Tibial nerve (tissue), 4 donors: ENCODE measurements at regions not wholly inside any gene's neighbourhood (a gene's known extent, or its start where the extent isn't known, plus 50 kb on each side); places are given as distances from the start of the nearest gene placed in this dataset.

Experiments used
- DNase-seq, 2 donors: peaks; one replicate each; pipeline ENCODE4 v3.0.0-alpha.2; 2019; ENCODE audit warnings: low spot score in 2 of 2
- H3K27ac ChIP-seq, 4 donors: fragments of 200-600 bp; sonication (generic) in 3 of 4; one replicate each; pipeline ENCODE4 v1.5.1; 2017 to 2019; ENCODE audit warnings: mild to moderate bottlenecking in 1 of 4
- H3K27me3 ChIP-seq, 2 donors: fragments of 200-600 bp; sonication (generic) in 1 of 2; one replicate each; pipeline versions ENCODE4 v1.5.1 to v1.6.0; 2017 to 2019
- H3K36me3 ChIP-seq, 3 donors: fragments of 200-600 bp; sonication (generic); one replicate each; pipeline ENCODE4 v1.5.1; 2018 to 2019
- H3K4me1 ChIP-seq, 4 donors: fragments of 200-600 bp; sonication (generic) in 3 of 4; one replicate each; pipeline ENCODE4 v1.5.1; 2017 to 2019
- H3K4me3 ChIP-seq, 4 donors: fragments of 200-600 bp; sonication (generic) in 3 of 4; one replicate each; pipeline ENCODE4 v1.5.1; 2017 to 2019; ENCODE audit warnings: mild to moderate bottlenecking in 1 of 4, moderate library complexity in 1 of 4
- H3K9me3 ChIP-seq, 4 donors: fragments of 200-600 bp; sonication (generic) in 3 of 4; one replicate each; pipeline ENCODE4 v1.5.1; 2017 to 2019
- EP300 ChIP-seq, 2 donors: sonication (generic); formaldehyde crosslinking; IDR thresholded peaks; one replicate each; pipeline ENCODE4 v1.6.1; 2017; ENCODE audit warnings: antibody characterized with exemption in 2 of 2, mild to moderate bottlenecking in 1 of 2
- POLR2A ChIP-seq, 2 donors: fragments of 450-650 bp; IDR thresholded peaks; one replicate each; pipeline ENCODE4 v1.6.1; 2017; ENCODE audit warnings: antibody characterized with exemption in 2 of 2, mild to moderate bottlenecking in 2 of 2, moderate library complexity in 2 of 2
- WGBS, 2 donors: methylation state at CpG; one replicate each; pipeline ENCODE4 v1.1.5; 2018; 5-methylcytosine and 5-hydroxymethylcytosine counted together
- TF ChIP-seq, protein P1 (sequence below), 5 experiments: fragments of 200-600 bp in 3 of 5; fragments of 450-650 bp in 2 of 5; sonication (generic) in 3 of 5; IDR thresholded peaks; one replicate each; pipeline ENCODE4 v1.5.1; 2016 to 2019; ENCODE audit warnings: antibody characterized with exemption in 5 of 5, mild to moderate bottlenecking in 3 of 5, moderate library complexity in 2 of 5

DNA sequence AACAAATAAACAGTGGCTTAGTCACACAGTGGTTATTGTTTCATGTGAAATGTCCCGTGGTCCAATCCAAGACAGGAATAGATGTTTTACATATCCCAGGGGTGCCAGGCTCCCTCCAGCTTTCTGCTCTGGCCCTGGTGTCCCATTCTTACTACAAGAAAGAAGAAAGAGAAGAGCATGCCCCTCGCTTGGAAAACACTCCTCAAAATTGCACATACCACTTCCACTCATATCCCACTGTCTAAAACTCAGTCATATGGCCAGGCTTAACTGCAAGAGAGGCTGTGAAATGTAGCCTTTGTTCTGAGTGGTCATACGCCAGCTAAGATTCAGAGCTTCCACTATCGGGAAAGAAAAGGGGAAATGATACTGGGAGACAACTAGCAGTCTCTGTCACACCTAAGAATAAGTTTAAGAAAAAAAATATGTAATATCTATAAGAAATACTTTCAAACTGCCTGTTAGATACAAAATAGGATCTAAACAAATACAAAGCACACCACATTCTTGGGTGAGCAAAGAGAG, 306.8 kb upstream of the FAM241A start:
- H3K27ac ChIP-seq = peak overlapping the region in 2 of 4 donors; percentile 77 to 82
- no peaks in the 10 kb centered on the region for H3K9me3 ChIP-seq
- H3K27me3 ChIP-seq = no peaks in the 10 kb centered on the region
- DNase-seq = no peak
- TF ChIP-seq POLR2A (IDR thresholded peaks at IDR 0.05) = no peak
- TF ChIP-seq EP300 (IDR thresholded peaks at IDR 0.05) = no peak
- TF ChIP-seq, protein P1, sequence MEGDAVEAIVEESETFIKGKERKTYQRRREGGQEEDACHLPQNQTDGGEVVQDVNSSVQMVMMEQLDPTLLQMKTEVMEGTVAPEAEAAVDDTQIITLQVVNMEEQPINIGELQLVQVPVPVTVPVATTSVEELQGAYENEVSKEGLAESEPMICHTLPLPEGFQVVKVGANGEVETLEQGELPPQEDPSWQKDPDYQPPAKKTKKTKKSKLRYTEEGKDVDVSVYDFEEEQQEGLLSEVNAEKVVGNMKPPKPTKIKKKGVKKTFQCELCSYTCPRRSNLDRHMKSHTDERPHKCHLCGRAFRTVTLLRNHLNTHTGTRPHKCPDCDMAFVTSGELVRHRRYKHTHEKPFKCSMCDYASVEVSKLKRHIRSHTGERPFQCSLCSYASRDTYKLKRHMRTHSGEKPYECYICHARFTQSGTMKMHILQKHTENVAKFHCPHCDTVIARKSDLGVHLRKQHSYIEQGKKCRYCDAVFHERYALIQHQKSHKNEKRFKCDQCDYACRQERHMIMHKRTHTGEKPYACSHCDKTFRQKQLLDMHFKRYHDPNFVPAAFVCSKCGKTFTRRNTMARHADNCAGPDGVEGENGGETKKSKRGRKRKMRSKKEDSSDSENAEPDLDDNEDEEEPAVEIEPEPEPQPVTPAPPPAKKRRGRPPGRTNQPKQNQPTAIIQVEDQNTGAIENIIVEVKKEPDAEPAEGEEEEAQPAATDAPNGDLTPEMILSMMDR (IDR thresholded peaks at IDR 0.05) = no peak
- 33 to 42% methylated on average over 4 of the region's 4 CpGs for WGBS, 2 donors
- peaks cover 0 to 21% (median 0%) of the 10 kb centered on the region in 4 donors for H3K4me1 ChIP-seq
- H3K4me3 ChIP-seq = no peak overlapping the region
- no peaks in the 10 kb centered on the region for H3K36me3 ChIP-seq

DNA sequence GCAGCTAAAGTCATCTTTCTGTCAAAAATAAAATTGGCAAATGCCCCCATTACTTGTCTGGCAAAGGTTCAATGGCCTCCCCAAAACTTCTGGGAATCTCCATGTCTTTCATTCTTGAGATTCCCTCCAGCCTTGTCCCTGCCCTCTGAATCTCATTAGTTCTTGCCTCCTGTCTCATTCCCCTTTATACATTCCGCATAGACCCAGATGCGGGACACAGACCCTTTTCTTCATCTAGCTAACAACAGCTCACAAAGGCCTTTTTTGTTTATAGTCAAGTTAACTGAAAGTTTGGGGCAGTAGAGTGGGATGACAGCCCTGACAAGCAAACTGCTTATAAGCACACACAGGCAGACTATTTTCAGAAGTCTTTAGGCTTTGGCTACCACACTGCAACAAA, 306.1 kb upstream of the FAM241A start:
- Histone ChIP-seq H3K4me3 (no peak overlapping the region), H3K27ac (peak overlapping the region in 3 of 4 donors; percentile 46 to 82 (median 77)), H3K9me3 (no peaks in the 10 kb centered on the region), H3K27me3 (no peaks in the 10 kb centered on the region), H3K4me1 (peaks cover 0 to 21% (median 0%) of the 10 kb centered on the region in 4 donors), H3K36me3 (no peaks in the 10 kb centered on the region)
- no peak for DNase-seq
- TF ChIP-seq EP300 (IDR thresholded peaks at IDR 0.05) (peak in 1 of 2 donors; percentile 26), POLR2A (IDR thresholded peaks at IDR 0.05) (no peak)
- WGBS, 2 donors = 50% methylated on average over 2 of the region's 2 CpGs

DNA sequence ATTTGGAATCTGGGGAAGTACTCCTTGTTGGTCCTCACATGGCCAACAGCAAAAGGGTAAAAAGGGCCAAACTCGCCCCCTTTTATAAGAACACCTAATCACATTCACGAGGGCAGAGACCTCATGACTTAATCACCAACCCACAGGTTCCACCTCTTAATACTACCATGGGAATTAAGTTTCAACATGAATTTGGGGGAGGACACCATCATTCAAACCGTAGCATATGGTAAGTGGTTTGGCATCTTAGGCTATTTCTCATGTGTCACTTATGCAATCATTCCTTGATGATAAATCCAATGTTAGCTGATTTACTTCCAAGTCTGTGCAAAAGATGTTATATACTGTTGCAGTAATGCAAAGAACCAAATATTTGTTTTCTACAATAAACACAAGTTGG, 302.9 kb upstream of the FAM241A start:
- TF ChIP-seq EP300 (IDR thresholded peaks at IDR 0.05) = no peak
- no peak for TF ChIP-seq POLR2A (IDR thresholded peaks at IDR 0.05)
- TF ChIP-seq, protein P1 (IDR thresholded peaks at IDR 0.05) = no peak
- DNase-seq = no peak

DNA sequence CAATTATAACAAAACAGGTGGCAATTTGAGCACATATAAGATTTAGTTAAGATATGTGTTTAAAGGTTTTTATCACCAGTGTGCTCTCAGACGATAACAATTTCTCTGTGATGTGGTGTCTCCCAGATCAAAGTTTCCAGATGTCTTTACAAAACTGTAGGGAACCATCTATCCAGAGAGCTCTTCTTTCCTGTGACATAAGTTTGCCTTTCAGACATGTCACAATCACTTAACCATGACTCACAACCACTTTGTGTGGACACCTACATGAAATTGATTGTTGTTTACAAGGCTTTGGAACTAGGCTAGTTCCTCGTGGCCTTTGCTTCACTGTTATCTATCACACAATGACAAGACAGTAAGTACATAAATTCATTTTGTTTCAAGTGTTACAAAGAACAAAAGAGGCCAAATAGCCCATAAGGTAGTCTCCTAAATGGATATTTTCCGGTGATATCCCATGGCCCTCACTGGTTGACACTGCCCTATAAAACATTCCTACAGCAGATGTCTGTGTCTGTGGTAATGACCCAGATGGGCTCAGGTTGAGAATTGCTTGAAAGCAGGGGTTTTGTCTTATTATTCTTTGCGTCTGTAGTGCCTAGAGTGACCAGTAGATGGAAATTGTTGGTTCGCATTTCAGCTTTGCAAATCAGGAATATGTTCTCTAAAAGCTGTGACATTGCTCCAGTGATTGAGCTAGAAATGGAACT, 297.8 kb upstream of the FAM241A start:
- H3K27ac ChIP-seq = no peak overlapping the region
- H3K4me1 ChIP-seq = no peaks in the 10 kb centered on the region
- WGBS, 2 donors = 65 to 70% methylated on average over 5 of the region's 5 CpGs
- no peak for DNase-seq
- TF ChIP-seq POLR2A (IDR thresholded peaks at IDR 0.05) = no peak
- no peak for TF ChIP-seq EP300 (IDR thresholded peaks at IDR 0.05)
- TF ChIP-seq, protein P1 (IDR thresholded peaks at IDR 0.05) = no peak
- no peak overlapping the region for H3K4me3 ChIP-seq
- H3K27me3 ChIP-seq = no peaks in the 10 kb centered on the region
- H3K36me3 ChIP-seq = no peaks in the 10 kb centered on the region
- peaks cover 0 to 4% (median 0%) of the 10 kb centered on the region in 4 donors for H3K9me3 ChIP-seq

More for the DNA sequence above, 302.9 kb upstream of the FAM241A start:
- H3K27me3 ChIP-seq = no peaks in the 10 kb centered on the region
- no peaks in the 10 kb centered on the region for H3K36me3 ChIP-seq
- no peak overlapping the region for H3K4me3 ChIP-seq
- peak overlapping the region in 1 of 4 donors; percentile 41 for H3K27ac ChIP-seq
- no peaks in the 10 kb centered on the region for H3K9me3 ChIP-seq
- H3K4me1 ChIP-seq = peaks cover 0 to 21% (median 0%) of the 10 kb centered on the region in 4 donors
- 90 to 97% methylated on average over 3 of the region's 3 CpGs for WGBS, 2 donors

DNA sequence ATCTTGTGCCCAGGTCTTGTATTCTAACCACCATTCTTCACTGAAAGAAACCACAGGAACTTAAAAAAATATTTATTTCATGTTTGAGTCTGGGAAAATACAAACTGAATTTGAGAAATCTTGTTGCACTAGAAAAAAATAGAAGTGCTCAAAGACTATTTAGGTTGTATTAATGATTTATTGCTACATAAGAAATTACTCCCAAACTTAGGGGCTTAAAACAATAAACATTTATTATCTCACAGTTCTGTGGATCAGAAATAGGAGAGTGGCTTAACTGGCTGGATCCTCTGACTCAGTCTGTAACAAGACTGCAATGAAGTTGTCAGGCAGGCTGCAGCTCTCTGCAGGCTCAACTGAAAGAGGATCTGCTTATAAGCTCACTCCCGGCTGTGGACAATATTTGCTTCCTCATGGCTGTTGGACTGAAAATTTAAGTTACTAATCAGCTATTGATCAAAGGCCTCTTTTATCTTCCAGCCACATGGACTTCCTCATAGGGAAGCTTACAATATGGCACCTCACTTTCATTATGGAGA, 295.4 kb upstream of the FAM241A start:
- Histone ChIP-seq H3K27me3 (no peaks in the 10 kb centered on the region), H3K4me1 (peaks cover 0 to 6% (median 0%) of the 10 kb centered on the region in 4 donors), H3K9me3 (peaks cover 0 to 4% (median 0%) of the 10 kb centered on the region in 4 donors), H3K36me3 (no peaks in the 10 kb centered on the region), H3K27ac (no peak overlapping the region), H3K4me3 (no peak overlapping the region)
- 56 to 79% methylated on average over 1 of the region's 1 CpG for WGBS, 2 donors
- TF ChIP-seq, protein P1 (IDR thresholded peaks at IDR 0.05) = no peak
- no peak for TF ChIP-seq EP300 (IDR thresholded peaks at IDR 0.05)
- no peak for TF ChIP-seq POLR2A (IDR thresholded peaks at IDR 0.05)
- DNase-seq = no peak
